ENCODE measurements at regions not wholly inside any gene's neighbourhood (a gene's known extent, or its start where the extent isn't known, plus 50 kb on each side); places are given as distances from the start of the nearest gene placed in this dataset.

DNA sequence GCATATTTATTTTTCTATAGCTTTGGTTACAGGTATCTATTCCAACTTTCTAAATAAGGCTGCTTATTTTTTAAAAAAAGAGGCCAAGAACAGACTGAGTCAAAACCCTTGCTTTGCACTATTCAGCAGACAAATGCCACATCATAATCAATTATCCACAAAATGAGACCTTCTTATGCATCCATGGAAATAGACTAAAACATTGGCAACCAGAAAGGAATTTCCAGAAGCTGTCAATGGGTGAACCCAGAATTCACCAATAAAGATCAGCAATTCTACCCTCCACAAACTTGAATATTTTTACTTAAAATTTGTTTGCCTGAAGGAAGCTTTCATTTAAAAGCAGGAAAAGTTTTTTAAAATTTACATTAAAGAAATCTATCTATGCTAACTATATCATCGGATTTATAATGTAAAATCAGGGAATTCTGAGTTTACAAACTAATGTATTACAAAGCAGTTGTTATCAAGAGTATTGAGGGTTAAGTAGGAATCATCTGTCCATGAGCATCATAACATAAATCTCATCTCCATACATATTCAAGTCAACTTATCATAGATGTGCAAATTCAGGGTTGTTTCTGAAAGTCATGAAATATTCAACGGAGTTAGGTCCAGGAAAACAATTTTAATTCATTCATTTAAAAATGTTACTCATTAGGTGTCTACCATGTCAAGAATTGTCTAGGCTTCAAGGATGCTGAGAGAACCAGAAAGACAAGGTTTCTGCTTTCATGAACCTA is 548.0 kb downstream of the SATB2 start:
- TF ChIP-seq, protein P1, sequence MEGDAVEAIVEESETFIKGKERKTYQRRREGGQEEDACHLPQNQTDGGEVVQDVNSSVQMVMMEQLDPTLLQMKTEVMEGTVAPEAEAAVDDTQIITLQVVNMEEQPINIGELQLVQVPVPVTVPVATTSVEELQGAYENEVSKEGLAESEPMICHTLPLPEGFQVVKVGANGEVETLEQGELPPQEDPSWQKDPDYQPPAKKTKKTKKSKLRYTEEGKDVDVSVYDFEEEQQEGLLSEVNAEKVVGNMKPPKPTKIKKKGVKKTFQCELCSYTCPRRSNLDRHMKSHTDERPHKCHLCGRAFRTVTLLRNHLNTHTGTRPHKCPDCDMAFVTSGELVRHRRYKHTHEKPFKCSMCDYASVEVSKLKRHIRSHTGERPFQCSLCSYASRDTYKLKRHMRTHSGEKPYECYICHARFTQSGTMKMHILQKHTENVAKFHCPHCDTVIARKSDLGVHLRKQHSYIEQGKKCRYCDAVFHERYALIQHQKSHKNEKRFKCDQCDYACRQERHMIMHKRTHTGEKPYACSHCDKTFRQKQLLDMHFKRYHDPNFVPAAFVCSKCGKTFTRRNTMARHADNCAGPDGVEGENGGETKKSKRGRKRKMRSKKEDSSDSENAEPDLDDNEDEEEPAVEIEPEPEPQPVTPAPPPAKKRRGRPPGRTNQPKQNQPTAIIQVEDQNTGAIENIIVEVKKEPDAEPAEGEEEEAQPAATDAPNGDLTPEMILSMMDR (IDR thresholded peaks at IDR 0.05; ENCODE audit: insufficient read depth, low read depth, low read length): no peak
- TF ChIP-seq EZH2 (IDR thresholded peaks at IDR 0.05; ENCODE audit: insufficient read depth, low read length): no peak
- H3K27ac ChIP-seq (ENCODE audit: low read depth, low read length): no peak overlapping the region
- Mint-ChIP-seq H3K4me1 (ENCODE audit: low read depth, unreplicated experiment) (no peaks in the 10 kb centered on the region), H3K27me3 (ENCODE audit: low read depth, unreplicated experiment) (no peaks in the 10 kb centered on the region), H3K36me3 (ENCODE audit: low read depth, unreplicated experiment) (no peaks in the 10 kb centered on the region), H3K4me3 (ENCODE audit: unreplicated experiment) (no peak overlapping the region), H3K27ac (ENCODE audit: unreplicated experiment) (no peak overlapping the region), H3K9me3 (ENCODE audit: unreplicated experiment) (no peaks in the 10 kb centered on the region)
- no peak for DNase-seq (ENCODE audit: low read depth)
- H3K4me1 ChIP-seq (ENCODE audit: insufficient read depth, low read length): no peaks in the 10 kb centered on the region
- no peak overlapping the region for H3K4me3 ChIP-seq (ENCODE audit: insufficient read depth, low read depth, low read length)
- no peak overlapping the region for H3K9ac ChIP-seq (ENCODE audit: low read length)
- FAIRE-seq: no peak
- no peaks in the 10 kb centered on the region for H3K79me2 ChIP-seq (ENCODE audit: insufficient read depth, low read length)
- no peaks in the 10 kb centered on the region for H3K9me3 ChIP-seq (ENCODE audit: insufficient read depth, low read depth, low read length)
- H3K27me3 ChIP-seq (ENCODE audit: insufficient read depth, low read length): no peaks in the 10 kb centered on the region
- H3K36me3 ChIP-seq (ENCODE audit: insufficient read depth, low read length): no peaks in the 10 kb centered on the region
- H2AFZ ChIP-seq (ENCODE audit: low read depth, low read length): no peak overlapping the region
- H3K4me2 ChIP-seq (ENCODE audit: low read length): no peak overlapping the region
- no peaks in the 10 kb centered on the region for H4K20me1 ChIP-seq (ENCODE audit: insufficient read depth, low read length)

GRCh38 chr2:198905881-198906612 is 551.7 kb downstream of the SATB2 start:
- Histone ChIP-seq H3K4me2 (ENCODE audit: low read length) (no peak overlapping the region), H3K79me2 (ENCODE audit: insufficient read depth, low read length) (no peaks in the 10 kb centered on the region), H3K36me3 (ENCODE audit: insufficient read depth, low read length) (no peaks in the 10 kb centered on the region), H3K4me3 (ENCODE audit: insufficient read depth, low read depth, low read length) (no peak overlapping the region), H3K27me3 (ENCODE audit: insufficient read depth, low read length) (no peaks in the 10 kb centered on the region), H4K20me1 (ENCODE audit: insufficient read depth, low read length) (no peaks in the 10 kb centered on the region), H2AFZ (ENCODE audit: low read depth, low read length) (no peak overlapping the region), H3K9ac (ENCODE audit: low read length) (no peak overlapping the region), H3K27ac (ENCODE audit: low read depth, low read length) (no peak overlapping the region), H3K9me3 (ENCODE audit: insufficient read depth, low read depth, low read length) (no peaks in the 10 kb centered on the region), H3K4me1 (ENCODE audit: insufficient read depth, low read length) (no peaks in the 10 kb centered on the region)
- no peak for TF ChIP-seq EZH2 (IDR thresholded peaks at IDR 0.05; ENCODE audit: insufficient read depth, low read length)
- TF ChIP-seq, protein P1 (IDR thresholded peaks at IDR 0.05; ENCODE audit: insufficient read depth, low read depth, low read length): no peak
- H3K4me1 Mint-ChIP-seq (ENCODE audit: low read depth, unreplicated experiment): no peaks in the 10 kb centered on the region
- no peaks in the 10 kb centered on the region for H3K36me3 Mint-ChIP-seq (ENCODE audit: low read depth, unreplicated experiment)
- FAIRE-seq (no peak), DNase-seq (ENCODE audit: low read depth) (no peak)
- no peak overlapping the region for H3K27ac Mint-ChIP-seq (ENCODE audit: unreplicated experiment)
- H3K9me3 Mint-ChIP-seq (ENCODE audit: unreplicated experiment): no peaks in the 10 kb centered on the region
- no peak overlapping the region for H3K4me3 Mint-ChIP-seq (ENCODE audit: unreplicated experiment)
- no peaks in the 10 kb centered on the region for H3K27me3 Mint-ChIP-seq (ENCODE audit: low read depth, unreplicated experiment)

DNA sequence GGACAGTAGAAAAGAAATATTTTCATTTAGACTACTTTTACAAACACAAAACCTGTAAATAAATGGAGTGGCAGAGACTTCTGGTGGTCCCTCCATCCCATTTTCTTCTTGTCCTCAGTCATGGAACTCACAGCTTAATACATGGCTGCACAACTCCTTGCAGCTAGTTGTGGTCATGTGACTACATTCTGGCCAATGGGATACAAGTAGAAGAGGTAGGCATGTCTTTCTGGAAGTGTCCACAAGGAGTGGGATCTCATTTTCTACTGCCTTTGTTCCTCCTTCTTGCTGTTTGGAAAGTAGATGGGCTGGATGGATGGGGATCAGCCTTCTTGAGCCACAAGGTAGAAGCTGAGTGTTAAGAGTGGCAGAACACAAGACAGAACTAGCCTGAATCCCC is 555.8 kb downstream of the SATB2 start:
- H3K36me3 ChIP-seq (ENCODE audit: insufficient read depth, low read length): no peaks in the 10 kb centered on the region
- no peak overlapping the region for H3K4me2 ChIP-seq (ENCODE audit: low read length)
- H3K4me3 Mint-ChIP-seq (ENCODE audit: unreplicated experiment): no peak overlapping the region
- H3K4me1 ChIP-seq (ENCODE audit: insufficient read depth, low read length): no peaks in the 10 kb centered on the region
- no peaks in the 10 kb centered on the region for H4K20me1 ChIP-seq (ENCODE audit: insufficient read depth, low read length)
- no peak overlapping the region for H3K9ac ChIP-seq (ENCODE audit: low read length)
- FAIRE-seq: no peak
- H3K27me3 ChIP-seq (ENCODE audit: insufficient read depth, low read length): no peaks in the 10 kb centered on the region
- H3K79me2 ChIP-seq (ENCODE audit: insufficient read depth, low read length): no peaks in the 10 kb centered on the region
- TF ChIP-seq, protein P1 (IDR thresholded peaks at IDR 0.05; ENCODE audit: insufficient read depth, low read depth, low read length): no peak
- no peak for TF ChIP-seq EZH2 (IDR thresholded peaks at IDR 0.05; ENCODE audit: insufficient read depth, low read length)
- H3K27ac ChIP-seq (ENCODE audit: low read depth, low read length): no peak overlapping the region
- DNase-seq (ENCODE audit: low read depth): no peak
- no peak overlapping the region for H2AFZ ChIP-seq (ENCODE audit: low read depth, low read length)
- no peaks in the 10 kb centered on the region for H3K9me3 ChIP-seq (ENCODE audit: insufficient read depth, low read depth, low read length)
- no peak overlapping the region for H3K27ac Mint-ChIP-seq (ENCODE audit: unreplicated experiment)
- H3K36me3 Mint-ChIP-seq (ENCODE audit: low read depth, unreplicated experiment): no peaks in the 10 kb centered on the region
- H3K4me1 Mint-ChIP-seq (ENCODE audit: low read depth, unreplicated experiment): no peaks in the 10 kb centered on the region
- no peak overlapping the region for H3K4me3 ChIP-seq (ENCODE audit: insufficient read depth, low read depth, low read length)
- no peaks in the 10 kb centered on the region for H3K9me3 Mint-ChIP-seq (ENCODE audit: unreplicated experiment)
- H3K27me3 Mint-ChIP-seq (ENCODE audit: low read depth, unreplicated experiment): no peaks in the 10 kb centered on the region
